Kasumi-1 (cell line): ENCODE measurements at regions not wholly inside any gene's neighbourhood (a gene's known extent, or its start where the extent isn't known, plus 50 kb on each side); places are given as distances from the start of the nearest gene placed in this dataset.

Experiments
- DNase-seq, 2 experiments: peaks; one replicate each; lab custom pipeline; 2025; lab: John Stamatoyannopoulos, UW

GRCh38 chr1:198472997-198473396, 67.5 kb downstream of the ATP6V1G3 start:
- DNase-seq = no peak

- DNase-seq = no peak
Measured at GRCh38 chr1:198472119-198472518, 68.4 kb downstream of the ATP6V1G3 start.

GRCh38 chr1:198467907-198468306, 72.6 kb downstream of the ATP6V1G3 start:
- DNase-seq = no peak

- DNase-seq = no peak
Measured at GRCh38 chr1:198467342-198467741, 73.1 kb downstream of the ATP6V1G3 start.

GRCh38 chr1:198465201-198466144, 75.0 kb downstream of the ATP6V1G3 start:
- DNase-seq = peak; percentile 61 to 76

- DNase-seq = no peak
Measured at GRCh38 chr1:198463709-198464108, 76.8 kb downstream of the ATP6V1G3 start.

GRCh38 chr1:198462365-198463019, 78.0 kb downstream of the ATP6V1G3 start:
- no peak for DNase-seq

GRCh38 chr1:198455966-198456365, 84.5 kb downstream of the ATP6V1G3 start:
- no peak for DNase-seq

- no peak for DNase-seq
Measured at GRCh38 chr1:198449727-198450433, 90.6 kb downstream of the ATP6V1G3 start.

GRCh38 chr1:198449261-198449660, 91.2 kb downstream of the ATP6V1G3 start:
- DNase-seq = no peak

- DNase-seq = no peak
Measured at GRCh38 chr1:198447468-198447867, 93.0 kb downstream of the ATP6V1G3 start.

- DNase-seq = no peak
Measured at GRCh38 chr1:198445872-198446271, 94.6 kb downstream of the ATP6V1G3 start.

- DNase-seq = no peak
Measured at GRCh38 chr1:198444792-198445191, 95.7 kb downstream of the ATP6V1G3 start.

- no peak for DNase-seq
Measured at GRCh38 chr1:198443365-198444233, 96.9 kb downstream of the ATP6V1G3 start.

GRCh38 chr1:198440842-198441241, 99.6 kb downstream of the ATP6V1G3 start:
- no peak for DNase-seq

- no peak for DNase-seq
Measured at GRCh38 chr1:198437332-198437731, 103.1 kb downstream of the ATP6V1G3 start.

GRCh38 chr1:198436276-198436675, 104.2 kb downstream of the ATP6V1G3 start:
- no peak for DNase-seq

- no peak for DNase-seq
Measured at GRCh38 chr1:198435056-198435455, 105.4 kb downstream of the ATP6V1G3 start.

- no peak for DNase-seq
Measured at GRCh38 chr1:198424441-198424840, 116.0 kb downstream of the ATP6V1G3 start.

GRCh38 chr1:198423673-198424072, 116.8 kb downstream of the ATP6V1G3 start:
- DNase-seq = no peak

- no peak for DNase-seq
Measured at GRCh38 chr1:198417039-198417438, 123.4 kb downstream of the ATP6V1G3 start.

- DNase-seq = no peak
Measured at GRCh38 chr1:198416296-198416695, 124.2 kb downstream of the ATP6V1G3 start.
